DND-41 (cell line): ENCODE measurements at regions not wholly inside any gene's neighbourhood (a gene's known extent, or its start where the extent isn't known, plus 50 kb on each side); places are given as distances from the start of the nearest gene placed in this dataset.

Experiments
- EZH2 ChIP-seq: IDR thresholded peaks from 3 replicates; pipeline ENCODE4 v1.6.1; 2012; ENCODE audit warnings: borderline replicate concordance, low read depth, mild to moderate bottlenecking, moderate library complexity, low read length, inconsistent platforms; ENCODE audit not compliant: severe bottlenecking
- TF ChIP-seq, protein P1 (sequence below): IDR thresholded peaks from 2 replicates; pipeline ENCODE4 v1.5.1; 2012; ENCODE audit warnings: borderline replicate concordance, low read length, moderate library complexity, mild to moderate bottlenecking; ENCODE audit not compliant: poor library complexity, severe bottlenecking; ENCODE audit errors: extremely low read depth

DNA sequence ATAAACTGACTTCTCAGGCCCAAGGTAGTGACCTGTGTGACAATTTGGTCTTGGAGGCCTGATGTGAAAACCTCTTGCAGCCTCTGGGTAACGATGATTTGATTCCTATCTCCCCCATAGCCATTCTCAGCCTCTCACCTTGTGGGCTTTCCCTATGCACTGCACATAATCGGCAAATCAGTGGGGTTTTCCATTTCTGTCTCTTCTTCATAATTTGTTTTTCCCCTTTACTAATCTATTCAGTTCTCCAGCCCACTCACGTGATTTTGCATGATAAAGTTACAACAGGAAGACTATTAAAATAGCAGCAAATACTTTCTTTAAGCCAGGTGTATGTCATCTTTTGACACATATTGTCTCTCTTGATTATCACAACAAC is 893.7 kb downstream of the TFAP2A start:
- TF ChIP-seq, protein P1, sequence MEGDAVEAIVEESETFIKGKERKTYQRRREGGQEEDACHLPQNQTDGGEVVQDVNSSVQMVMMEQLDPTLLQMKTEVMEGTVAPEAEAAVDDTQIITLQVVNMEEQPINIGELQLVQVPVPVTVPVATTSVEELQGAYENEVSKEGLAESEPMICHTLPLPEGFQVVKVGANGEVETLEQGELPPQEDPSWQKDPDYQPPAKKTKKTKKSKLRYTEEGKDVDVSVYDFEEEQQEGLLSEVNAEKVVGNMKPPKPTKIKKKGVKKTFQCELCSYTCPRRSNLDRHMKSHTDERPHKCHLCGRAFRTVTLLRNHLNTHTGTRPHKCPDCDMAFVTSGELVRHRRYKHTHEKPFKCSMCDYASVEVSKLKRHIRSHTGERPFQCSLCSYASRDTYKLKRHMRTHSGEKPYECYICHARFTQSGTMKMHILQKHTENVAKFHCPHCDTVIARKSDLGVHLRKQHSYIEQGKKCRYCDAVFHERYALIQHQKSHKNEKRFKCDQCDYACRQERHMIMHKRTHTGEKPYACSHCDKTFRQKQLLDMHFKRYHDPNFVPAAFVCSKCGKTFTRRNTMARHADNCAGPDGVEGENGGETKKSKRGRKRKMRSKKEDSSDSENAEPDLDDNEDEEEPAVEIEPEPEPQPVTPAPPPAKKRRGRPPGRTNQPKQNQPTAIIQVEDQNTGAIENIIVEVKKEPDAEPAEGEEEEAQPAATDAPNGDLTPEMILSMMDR, result no peak
- TF ChIP-seq EZH2, result no peak
